HG02981 (cell line): ENCODE measurements at regions not wholly inside any gene's neighbourhood (a gene's known extent, or its start where the extent isn't known, plus 50 kb on each side); places are given as distances from the start of the nearest gene placed in this dataset.

Experiments used
- ATAC-seq: cut with Tn5 transposase; IDR thresholded peaks from one replicate; pipeline ENCODE4 v1.9.1; 2021; ENCODE audit warnings: mild to moderate bottlenecking, moderate library complexity; ENCODE audit not compliant: unreplicated experiment

GRCh38 chr21:19326531-19327319 is 923.1 kb upstream of the TMPRSS15 start:
- ATAC-seq, result no peak

- ATAC-seq, result no peak
These were observed 925.4 kb upstream of the TMPRSS15 start for GRCh38 chr21:19328954-19329353.

GRCh38 chr21:19340303-19340702 is 936.7 kb upstream of the TMPRSS15 start:
- no peak for ATAC-seq

DNA sequence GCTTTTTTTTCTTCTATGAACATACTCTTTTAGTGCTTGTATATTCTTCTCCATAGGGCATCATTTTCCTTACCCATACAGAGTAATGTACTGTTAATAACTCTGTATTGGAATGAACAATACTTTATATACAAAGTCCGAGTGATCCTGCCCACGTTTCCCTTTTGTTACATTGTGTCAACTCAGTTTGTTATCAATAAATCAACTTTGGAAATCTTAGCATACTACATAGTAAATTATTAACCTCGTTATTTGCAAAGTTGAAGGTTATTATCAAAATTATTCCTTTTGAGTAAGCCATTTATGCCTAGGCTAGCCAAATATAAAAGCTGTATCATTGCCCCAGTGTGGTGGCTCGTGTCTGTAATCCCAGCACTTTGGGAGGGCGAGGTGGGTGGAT is 937.4 kb upstream of the TMPRSS15 start:
- ATAC-seq, result no peak

GRCh38 chr21:19343711-19344110 is 940.1 kb upstream of the TMPRSS15 start:
- ATAC-seq, result no peak

- no peak for ATAC-seq
These were observed 946.7 kb upstream of the TMPRSS15 start for GRCh38 chr21:19350286-19350685.

DNA sequence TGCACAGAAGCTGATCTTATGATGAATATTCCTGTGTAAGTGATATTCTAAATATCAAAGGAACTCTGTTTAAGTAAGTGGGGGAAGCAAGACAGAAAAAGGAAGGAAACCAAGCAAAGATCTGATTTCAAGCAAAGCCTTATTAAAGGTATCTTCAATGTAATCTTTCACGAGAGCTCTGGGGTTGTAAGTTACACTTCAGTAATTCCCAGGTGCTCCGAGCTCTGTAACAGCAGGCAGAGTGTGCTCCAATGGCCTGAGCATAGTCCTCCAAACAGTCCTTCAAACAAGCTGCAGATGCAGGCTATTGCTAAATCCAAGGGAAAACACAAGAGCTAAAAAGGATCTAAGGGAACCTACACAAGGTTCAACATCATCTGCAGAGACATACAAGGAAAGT is 949.7 kb upstream of the TMPRSS15 start:
- ATAC-seq, result no peak

- no peak for ATAC-seq
These were observed 965.4 kb upstream of the TMPRSS15 start for GRCh38 chr21:19368944-19369343.

DNA sequence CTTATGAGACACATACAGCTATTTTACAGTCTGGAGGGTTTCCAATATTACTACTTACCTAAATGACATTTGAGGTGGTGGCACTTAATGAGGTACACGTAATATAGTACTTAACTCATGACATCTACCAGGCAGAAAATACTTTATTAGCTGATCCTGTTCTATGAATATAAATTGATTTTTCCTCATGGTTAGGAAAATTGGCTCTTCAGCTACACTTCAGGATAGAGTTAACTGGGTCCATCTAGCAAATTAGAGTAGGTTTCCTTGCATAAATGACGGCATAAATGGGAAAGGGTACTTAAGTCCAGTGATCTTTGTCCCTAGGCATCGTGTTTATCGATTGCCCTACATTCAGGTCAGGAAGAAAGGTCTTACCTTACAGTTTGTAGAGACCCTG is 988.8 kb upstream of the TMPRSS15 start:
- ATAC-seq, result no peak

- ATAC-seq, result no peak
These were observed 996.7 kb upstream of the TMPRSS15 start for GRCh38 chr21:19400223-19400770.

- ATAC-seq, result no peak
These were observed 999.3 kb upstream of the TMPRSS15 start for GRCh38 chr21:19402870-19403269.

DNA sequence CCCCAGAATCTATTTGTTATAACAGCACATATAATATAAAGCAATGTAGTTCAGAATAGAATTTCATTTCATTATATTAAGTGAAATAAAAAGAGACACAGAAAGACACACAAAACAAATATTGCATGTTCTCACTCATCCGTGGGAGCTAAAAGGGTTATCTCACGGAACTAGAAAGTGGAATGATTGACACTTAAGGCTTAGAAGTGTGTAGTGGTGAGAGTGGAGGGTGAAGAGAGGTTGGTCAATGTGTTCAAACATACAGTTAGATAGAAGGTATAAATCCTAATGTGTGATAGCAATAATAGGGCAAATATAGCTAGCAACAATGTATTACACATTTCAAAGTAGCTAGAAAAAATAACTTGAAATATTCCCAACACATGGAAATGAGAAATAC is 1001.7 kb upstream of the TMPRSS15 start:
- no peak for ATAC-seq

DNA sequence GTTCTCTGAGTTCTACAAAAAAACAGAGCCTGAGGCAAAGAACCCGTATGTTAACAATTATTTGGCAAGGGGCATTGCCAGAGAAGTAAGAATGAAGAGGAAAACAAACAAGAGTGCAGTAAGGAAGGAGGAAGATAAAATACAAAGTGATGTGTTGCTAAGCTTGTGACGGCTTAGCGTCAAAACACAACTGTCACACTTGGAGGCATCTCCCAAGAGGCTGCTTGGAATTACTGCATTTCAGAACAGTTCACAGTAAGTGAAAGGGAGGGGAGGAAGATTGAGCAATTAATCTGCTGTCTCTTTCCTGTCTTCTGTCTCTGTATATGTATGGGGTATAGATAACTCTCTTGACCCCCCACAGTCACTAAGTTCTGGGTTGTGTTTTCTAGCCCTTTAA is 1017.0 kb upstream of the TMPRSS15 start:
- ATAC-seq, result no peak

DNA sequence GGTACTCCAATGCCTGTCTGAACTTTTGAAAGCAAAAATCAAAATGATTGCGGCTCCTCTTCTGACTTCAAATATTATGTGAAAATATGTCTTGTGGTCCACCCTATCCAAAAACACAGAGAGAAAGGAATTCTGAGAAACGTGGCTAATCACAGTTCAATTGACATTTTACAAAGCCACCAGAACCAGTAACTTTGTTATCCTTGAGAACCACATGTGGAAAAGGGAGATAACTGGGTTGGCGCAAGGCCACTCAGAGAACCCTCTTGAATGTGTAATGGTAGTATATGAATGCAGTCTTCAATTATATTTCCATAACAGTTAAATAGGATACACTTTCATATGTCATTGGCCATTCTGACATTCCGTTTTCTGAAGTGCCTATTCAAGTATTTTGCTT is 1030.0 kb upstream of the TMPRSS15 start:
- ATAC-seq, result no peak

GRCh38 chr21:19440792-19441655 is 1037.4 kb upstream of the TMPRSS15 start:
- ATAC-seq, result no peak

DNA sequence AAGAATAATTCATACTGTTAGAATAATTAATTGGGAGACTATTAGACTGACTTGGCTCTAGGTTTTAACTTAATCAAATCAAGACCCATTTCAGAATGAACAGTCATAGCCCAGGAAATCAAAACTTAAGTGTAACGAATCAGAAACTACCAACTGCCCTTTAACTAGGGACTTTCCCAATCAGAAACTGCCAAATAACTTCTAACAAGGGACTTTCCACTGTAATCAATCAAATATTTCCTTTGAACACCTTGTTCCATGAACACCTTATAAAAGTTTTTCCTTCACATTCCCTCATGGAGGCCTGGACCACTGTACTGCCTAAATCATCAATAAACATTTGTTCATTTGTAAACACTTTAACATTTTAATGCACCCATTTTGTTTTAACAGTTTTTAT is 1054.7 kb upstream of the TMPRSS15 start:
- no peak for ATAC-seq

DNA sequence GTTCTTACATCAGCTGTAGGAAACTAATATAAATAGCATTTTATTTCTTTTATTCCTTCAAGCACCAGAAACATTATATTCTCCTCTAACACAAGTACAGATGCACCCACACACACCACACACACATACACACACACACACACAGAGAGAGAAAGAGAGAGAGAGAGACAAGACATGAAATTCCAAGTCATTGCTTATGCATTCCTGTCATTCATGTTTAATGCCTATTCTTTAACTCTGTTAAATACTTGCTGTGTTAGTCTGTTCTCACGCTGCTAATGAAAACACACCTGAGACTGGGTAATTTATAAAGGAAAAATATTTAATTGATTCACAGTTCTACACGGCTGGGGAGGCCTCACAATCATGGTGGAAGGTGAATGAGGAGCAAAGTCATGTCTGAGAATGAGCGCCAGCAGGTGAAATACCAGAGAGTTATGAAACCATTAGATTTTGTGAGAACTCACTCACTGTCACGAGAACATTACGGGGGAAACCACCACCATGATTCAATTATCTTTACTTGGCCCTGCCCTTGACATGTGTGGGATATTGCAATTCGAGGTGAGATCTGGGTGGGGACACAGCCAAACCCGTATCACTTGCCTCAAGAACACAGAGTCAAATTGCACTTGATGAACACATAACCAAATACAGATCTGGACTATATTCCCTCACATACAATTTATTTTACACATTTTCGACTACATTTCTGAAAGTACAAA is 1058.1 kb upstream of the TMPRSS15 start:
- ATAC-seq, result no peak

- ATAC-seq, result no peak
These were observed 1060.4 kb upstream of the TMPRSS15 start for GRCh38 chr21:19463966-19464365.

DNA sequence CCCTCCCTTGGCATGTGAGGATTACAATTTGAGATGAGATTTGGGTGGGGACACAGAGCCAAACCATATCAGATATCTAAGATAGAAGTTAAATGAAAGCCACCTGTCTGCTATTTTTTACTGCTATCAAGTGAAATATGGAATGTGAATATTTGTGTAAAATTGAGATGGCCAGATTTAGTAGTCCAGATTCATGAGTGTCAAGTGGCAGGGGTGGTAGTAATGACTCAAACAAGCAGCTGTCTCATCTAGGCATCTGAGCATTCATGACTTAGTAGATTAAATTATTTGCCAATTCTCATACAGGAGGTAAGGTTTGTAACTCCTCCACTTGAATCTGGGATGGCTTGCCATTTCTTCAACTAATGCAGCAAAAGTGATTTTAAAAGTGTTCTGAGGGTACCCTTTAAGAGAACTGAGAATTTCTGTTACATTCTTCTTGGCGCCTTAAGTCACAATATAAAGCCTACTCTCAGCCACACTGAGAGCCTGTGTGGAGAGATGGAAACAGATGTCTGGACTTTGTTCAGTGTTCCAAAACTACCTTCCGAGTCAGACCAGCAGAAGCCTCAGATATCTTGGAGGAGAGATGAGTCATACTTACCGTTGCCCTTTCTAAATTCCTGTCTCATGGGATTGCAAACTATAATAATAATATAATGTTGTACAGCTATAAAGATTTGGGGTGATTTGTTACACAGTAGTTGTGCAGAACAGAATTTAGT is 1065.6 kb upstream of the TMPRSS15 start:
- ATAC-seq, result no peak

- no peak for ATAC-seq
These were observed 1071.9 kb upstream of the TMPRSS15 start for GRCh38 chr21:19475525-19475924.

GRCh38 chr21:19489930-19490329 is 1086.3 kb upstream of the TMPRSS15 start:
- no peak for ATAC-seq
